H1 (cell line): ENCODE measurements at regions not wholly inside any gene's neighbourhood (a gene's known extent, or its start where the extent isn't known, plus 50 kb on each side); places are given as distances from the start of the nearest gene placed in this dataset.

Experiments
- CTCF ChIA-PET: fragments of 300-600 bp; sonication (Branson Sonifier 250); formaldehyde crosslinking; loops from one replicate; lab custom pipeline; 2021; ENCODE audit not compliant: partially characterized antibody; lab: Charles Lee
- POLR2A ChIA-PET: fragments of 300-600 bp; sonication (Branson Sonifier 250); formaldehyde crosslinking; loops from one replicate; lab custom pipeline; 2021; ENCODE audit warnings: inconsistent platforms; ENCODE audit not compliant: partially characterized antibody; lab: Charles Lee
- DNase-seq, 2 experiments: peaks; one replicate each; pipeline versions ENCODE4 v3.0.0 to v3.0.0-alpha.2; 2010 to 2022; ENCODE audit warnings: low spot score in 2 of 2, low read depth in 1 of 2, mixed read lengths in 1 of 2
- FAIRE-seq: peaks from 2 replicates; lab custom pipeline; 2011; peaks lifted over from hg19 to GRCh38; lab: Jason Lieb, UNC
- H2AFZ ChIP-seq: 2 replicates; pipeline ENCODE4 v1.8.1; 2012; ENCODE audit warnings: low read length, inconsistent platforms
- H2AK5ac ChIP-seq: 2 replicates; pipeline ENCODE4 v1.6.1; 2013; ENCODE audit warnings: low read depth, low read length
- H2BK120ac ChIP-seq: replicated peaks from 2 replicates; pipeline ENCODE3; 2013; ENCODE audit warnings: low read depth, low read length, inconsistent platforms
- H2BK12ac ChIP-seq: 2 replicates; pipeline ENCODE4 v1.6.1; 2013; ENCODE audit warnings: low read depth, low read length
- H2BK15ac ChIP-seq: 2 replicates; pipeline ENCODE4 v1.6.1; 2013; ENCODE audit warnings: low read length
- H2BK20ac ChIP-seq: 2 replicates; pipeline ENCODE4 v1.6.1; 2013; ENCODE audit warnings: low read length
- H2BK5ac ChIP-seq: 2 replicates; pipeline ENCODE4 v1.6.1; 2013; ENCODE audit warnings: low read depth, low read length
- H3K14ac ChIP-seq: 2 replicates; pipeline ENCODE4 v1.6.1; 2013; ENCODE audit warnings: inconsistent platforms; ENCODE audit not compliant: insufficient read length
- H3K18ac ChIP-seq: 2 replicates; pipeline ENCODE4 v1.6.1; 2013; ENCODE audit warnings: low read length; ENCODE audit errors: extremely low read depth
- H3K23ac ChIP-seq: 2 replicates; pipeline ENCODE4 v1.6.1; 2013; ENCODE audit warnings: inconsistent platforms; ENCODE audit not compliant: insufficient read length
- H3K23me2 ChIP-seq: 2 replicates; pipeline ENCODE4 v1.6.1; 2013; ENCODE audit warnings: low read depth, low read length
- H3K27ac ChIP-seq: 2 replicates; pipeline ENCODE4 v1.6.1; 2011; ENCODE audit warnings: low read depth, low read length, inconsistent platforms
- H3K27me3 ChIP-seq, 4 experiments: replicated peaks in 1 of 4; 1 replicate in 1 of 4; 2 replicates in 3 of 4; pipeline versions ENCODE4 v1.6.1 to v1.8.1; 2011 to 2013; ENCODE audit warnings: low read length in 3 of 4, mild to moderate bottlenecking in 3 of 4, inconsistent platforms in 2 of 4, mixed read lengths in 2 of 4, moderate library complexity in 1 of 4; ENCODE audit not compliant: control insufficient read depth in 3 of 4, insufficient read depth in 3 of 4; ENCODE audit errors: extremely low read depth in 1 of 4
- H3K36me3 ChIP-seq, 4 experiments: 2 replicates each; pipeline versions ENCODE4 v1.6.1 to v1.8.1; 2011 to 2013; ENCODE audit warnings: mild to moderate bottlenecking in 4 of 4, low read length in 3 of 4, moderate library complexity in 2 of 4, control low read depth in 1 of 4, inconsistent platforms in 1 of 4; ENCODE audit not compliant: insufficient read depth in 4 of 4, control insufficient read depth in 2 of 4
- H3K4ac ChIP-seq: replicated peaks from 2 replicates; pipeline ENCODE3; 2013; ENCODE audit warnings: low read length, low read depth, mixed read lengths, inconsistent platforms; ENCODE audit not compliant: insufficient read length
- H3K4me1 ChIP-seq, 4 experiments: replicated peaks in 1 of 4; 1 replicate in 1 of 4; 2 replicates in 3 of 4; pipeline versions ENCODE4 v1.6.1 to v1.8.1; 2011 to 2013; ENCODE audit warnings: low read length in 3 of 4, inconsistent platforms in 2 of 4, mixed read lengths in 1 of 4; ENCODE audit not compliant: insufficient read depth in 4 of 4, control insufficient read depth in 3 of 4
- H3K4me2 ChIP-seq, 2 experiments: 2 replicates each; pipeline versions ENCODE4 v1.6.1 to v1.8.1; 2011 to 2013; ENCODE audit warnings: low read depth in 2 of 2, low read length in 2 of 2, control low read depth in 1 of 2, inconsistent platforms in 1 of 2, mild to moderate bottlenecking in 1 of 2; ENCODE audit not compliant: insufficient read depth in 1 of 2
- H3K4me3 ChIP-seq, 4 experiments: fragments of 200-600, 300-600 bp in 1 of 4; sonication (generic), shearing (Covaris generic), sonication (Bioruptor Twin) in 1 of 4; 2 replicates each; pipeline versions ENCODE4 v1.5.1 to v1.8.1; 2011 to 2016; ENCODE audit warnings: low read length in 4 of 4, low read depth in 3 of 4, control low read depth in 2 of 4, inconsistent platforms in 2 of 4, mild to moderate bottlenecking in 2 of 4, mixed read lengths in 1 of 4, moderate library complexity in 1 of 4; ENCODE audit not compliant: insufficient read depth in 2 of 4; ENCODE audit errors: extremely low read depth in 1 of 4
- H3K56ac ChIP-seq: replicated peaks from 2 replicates; pipeline ENCODE3; 2013; ENCODE audit warnings: low read depth, mild to moderate bottlenecking, mixed read lengths, low read length, inconsistent platforms; ENCODE audit not compliant: insufficient read length
- H3K79me1 ChIP-seq: 2 replicates; pipeline ENCODE4 v1.6.1; 2013; ENCODE audit warnings: low read depth, low read length, control low read depth
- H3K79me2 ChIP-seq, 2 experiments: 2 replicates each; pipeline versions ENCODE4 v1.6.1 to v1.8.1; 2012 to 2013; ENCODE audit warnings: low read length in 2 of 2, mild to moderate bottlenecking in 2 of 2, inconsistent platforms in 1 of 2; ENCODE audit not compliant: insufficient read depth in 2 of 2, control insufficient read depth in 1 of 2
- H3K9ac ChIP-seq, 4 experiments: replicated peaks in 1 of 4; 1 replicate in 1 of 4; 2 replicates in 3 of 4; pipeline versions ENCODE4 v1.6.1 to v1.8.1; 2011 to 2013; ENCODE audit warnings: low read depth in 3 of 4, low read length in 3 of 4, control low read depth in 2 of 4, mild to moderate bottlenecking in 2 of 4, moderate library complexity in 2 of 4, inconsistent platforms in 1 of 4; ENCODE audit errors: extremely low read depth in 1 of 4
- H3K9me3 ChIP-seq, 2 experiments: 2 replicates each; pipeline versions ENCODE4 v1.6.1 to v1.8.1; 2012 to 2013; ENCODE audit warnings: mild to moderate bottlenecking in 2 of 2, moderate library complexity in 2 of 2, control low read depth in 1 of 2, inconsistent platforms in 1 of 2, low read depth in 1 of 2, low read length in 1 of 2, mixed read lengths in 1 of 2; ENCODE audit not compliant: insufficient read depth in 2 of 2
- H4K20me1 ChIP-seq, 2 experiments: replicated peaks in 1 of 2; 2 replicates each; pipeline versions ENCODE3 to v1.8.1; 2011 to 2013; ENCODE audit warnings: inconsistent platforms in 2 of 2, low read length in 2 of 2, mild to moderate bottlenecking in 1 of 2; ENCODE audit not compliant: insufficient read depth in 2 of 2, control insufficient read depth in 1 of 2
- H4K5ac ChIP-seq: 2 replicates; pipeline ENCODE4 v1.6.1; 2013; ENCODE audit warnings: low read length, low read depth, mixed read lengths, inconsistent platforms; ENCODE audit not compliant: insufficient read length
- H4K8ac ChIP-seq: 2 replicates; pipeline ENCODE4 v1.8.0; 2013; ENCODE audit warnings: mild to moderate bottlenecking, moderate library complexity, low read length, inconsistent platforms; ENCODE audit not compliant: insufficient read depth; ENCODE audit errors: extremely low read depth
- H4K91ac ChIP-seq: replicated peaks from 2 replicates; pipeline ENCODE3; 2013; ENCODE audit warnings: low read length, mixed read lengths, inconsistent platforms; ENCODE audit not compliant: insufficient read length
- CEBPB ChIP-seq: IDR thresholded peaks from 2 replicates; pipeline ENCODE4 v1.6.1; 2012; ENCODE audit warnings: low read depth, low read length
- CTBP2 ChIP-seq: IDR thresholded peaks from 2 replicates; pipeline ENCODE4 v1.7.0; 2011; ENCODE audit warnings: borderline replicate concordance, mild to moderate bottlenecking, moderate library complexity, mixed read lengths, low read length; ENCODE audit not compliant: insufficient read depth, insufficient read length
- SP4 ChIP-seq: IDR thresholded peaks from 2 replicates; pipeline ENCODE4 v1.6.1; 2012; ENCODE audit warnings: low read length, inconsistent platforms
- WGBS, 2 experiments: shearing (Covaris generic) in 1 of 2; methylation state at CpG; one replicate each; pipeline versions ENCODE4 v1.1.6 to v1.1.7; 2013 to 2015; ENCODE audit warnings: low lambda C conversion rate in 2 of 2, mixed read lengths in 2 of 2, inconsistent platforms in 1 of 2, low coverage in 1 of 2, missing lambda C conversion rate in 1 of 2; ENCODE audit not compliant: insufficient replicate concordance in 2 of 2, insufficient coverage in 1 of 2, insufficient read length in 1 of 2; ENCODE audit errors: extremely low coverage in 1 of 2, missing lambda C conversion rate in 1 of 2; 5-methylcytosine and 5-hydroxymethylcytosine counted together

DNA sequence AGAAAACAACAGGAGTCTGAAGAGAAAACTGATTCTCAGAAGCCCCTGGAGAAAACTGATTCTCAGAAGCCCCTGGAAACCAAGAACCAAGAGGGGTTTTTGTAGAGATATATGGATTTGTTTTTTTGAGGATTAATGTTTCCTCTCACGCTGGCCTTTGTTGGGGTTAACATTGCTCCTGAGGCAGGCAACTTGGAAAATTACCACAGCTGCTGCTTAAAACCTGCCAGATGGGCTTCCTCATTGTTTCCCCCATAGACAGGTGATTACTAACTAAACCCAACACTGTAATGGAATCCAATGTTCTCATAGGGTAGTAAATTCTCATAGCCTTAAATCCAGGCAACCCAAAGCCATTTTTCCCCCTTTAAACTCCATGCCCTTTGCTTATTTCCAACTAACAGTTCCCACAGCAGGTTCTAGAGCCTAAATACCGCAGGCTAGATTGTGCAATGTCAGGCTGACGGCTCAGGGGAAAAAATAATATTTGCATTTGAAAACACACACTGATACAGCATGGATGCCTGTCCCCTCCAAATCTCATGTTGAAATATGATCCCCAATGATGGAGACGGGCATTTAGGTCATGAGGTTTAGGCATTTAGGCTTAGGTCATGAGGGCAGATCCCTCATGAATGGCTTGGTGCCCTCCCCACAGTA lies 272.3 kb upstream of the PKDCC start:
- Histone ChIP-seq H3K79me1 (no peaks in the 10 kb centered on the region), H3K36me3 (no peaks in the 10 kb centered on the region), H4K8ac (no peak overlapping the region), H3K23ac (no peak overlapping the region), H2AK5ac (no peak overlapping the region), H3K4me1 (peaks cover 0 to 3% (median 0%) of the 10 kb centered on the region in 4 experiments; a peak in 2 of 7 replicates), H3K23me2 (no peaks in the 10 kb centered on the region), H4K91ac (no peak overlapping the region), H2BK15ac (no peak overlapping the region), H4K5ac (no peak overlapping the region), H3K79me2 (no peaks in the 10 kb centered on the region), H3K4me3 (no peak overlapping the region), H3K27me3 (no peaks in the 10 kb centered on the region), H3K4ac (no peak overlapping the region), H2BK20ac (no peak overlapping the region), H4K20me1 (no peaks in the 10 kb centered on the region), H2AFZ (no peak overlapping the region), H3K14ac (no peak overlapping the region), H3K9me3 (peaks cover 0 to 6% of the 10 kb centered on the region in 2 experiments; a peak in 1 of 4 replicates), H3K18ac (no peak overlapping the region), H3K4me2 (no peak overlapping the region), H3K27ac (no peak overlapping the region), H3K9ac (no peak overlapping the region), H2BK5ac (no peak overlapping the region), H2BK120ac (no peak overlapping the region), H3K56ac (no peak overlapping the region), H2BK12ac (no peak overlapping the region)
- DNase-seq (no peak), FAIRE-seq (no peak)
- CTCF ChIA-PET, result no interaction called here
- POLR2A ChIA-PET, result no interaction called here
- WGBS, 2 experiments, result 91% methylated on average over 4 of the region's 4 CpGs; no CpG with 5 or more reads in 1 of the 2 experiments
- no peak for TF ChIP-seq CTBP2
- peak; percentile 48; the same call in 1 of the 2 replicates for TF ChIP-seq CEBPB
- TF ChIP-seq SP4, result no peak
